Stimulated activated naive CD4-positive, alpha-beta T cell treated with Interleukin-2 at 50 U/mL for 16 hours (primary cell): ENCODE measurements at regions not wholly inside any gene's neighbourhood (a gene's known extent, or its start where the extent isn't known, plus 50 kb on each side); places are given as distances from the start of the nearest gene placed in this dataset.

Experiments
- DNase-seq: peaks from one replicate; lab custom pipeline; 2025; lab: John Stamatoyannopoulos, UW

DNA sequence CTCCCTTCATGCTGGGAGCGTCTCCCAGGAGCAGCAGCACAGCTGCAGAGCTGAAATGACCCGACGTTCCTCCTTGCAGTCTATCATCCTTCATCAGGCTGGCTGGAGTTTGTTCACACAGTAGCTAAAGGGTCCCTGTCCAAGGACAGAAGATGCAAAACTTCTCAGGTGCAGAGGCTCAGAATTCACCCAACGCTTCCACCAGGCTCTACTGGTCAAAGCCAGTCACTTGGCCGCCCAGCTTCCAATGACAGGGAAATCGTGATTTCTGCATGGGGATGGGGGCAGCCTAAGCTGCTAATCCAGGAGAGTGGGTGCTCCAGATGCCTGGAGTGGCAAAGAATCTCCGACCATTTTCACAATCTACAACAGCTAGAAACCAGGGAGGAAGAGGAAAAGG is 97.0 kb upstream of the SALL3 start:
- no peak for DNase-seq

DNA sequence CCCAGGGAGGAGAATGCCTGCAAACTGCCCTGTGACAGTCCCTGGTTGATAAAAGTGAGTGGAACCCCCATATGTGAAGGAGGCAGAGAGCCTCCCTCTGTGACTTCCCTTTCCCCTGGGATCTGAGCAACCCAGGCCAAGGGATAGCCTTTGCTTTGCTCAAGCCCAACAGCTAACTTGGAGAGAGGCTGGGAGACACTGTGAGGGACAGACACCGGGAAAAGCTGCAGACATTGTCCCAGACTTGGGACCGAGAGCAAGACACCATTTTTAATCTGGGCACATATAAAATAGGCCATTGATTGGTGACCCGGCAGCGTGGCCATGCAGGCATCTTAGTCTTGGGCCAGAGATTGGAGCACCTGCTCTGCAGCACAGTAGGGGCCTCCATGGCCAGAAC is 96.1 kb upstream of the SALL3 start:
- DNase-seq = no peak

DNA sequence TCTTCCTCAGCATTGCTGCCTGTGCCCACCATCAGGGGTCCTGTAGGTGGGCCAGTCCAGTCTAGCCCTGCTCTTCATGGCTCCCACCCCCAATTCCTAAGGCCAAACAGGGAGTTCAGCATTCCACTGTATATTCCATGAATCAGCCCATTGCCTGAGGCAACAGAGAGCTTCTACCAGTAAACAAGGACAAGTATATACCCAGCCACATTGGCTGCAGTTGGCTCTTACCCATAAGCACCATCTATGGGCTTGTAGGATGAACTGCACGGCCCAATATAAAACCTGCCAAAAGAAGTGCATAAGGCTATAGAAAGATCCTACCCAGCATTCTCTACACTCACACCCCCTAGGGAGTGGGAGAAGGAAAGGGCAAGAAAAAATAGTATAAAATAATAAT is 95.1 kb upstream of the SALL3 start:
- DNase-seq = no peak

DNA sequence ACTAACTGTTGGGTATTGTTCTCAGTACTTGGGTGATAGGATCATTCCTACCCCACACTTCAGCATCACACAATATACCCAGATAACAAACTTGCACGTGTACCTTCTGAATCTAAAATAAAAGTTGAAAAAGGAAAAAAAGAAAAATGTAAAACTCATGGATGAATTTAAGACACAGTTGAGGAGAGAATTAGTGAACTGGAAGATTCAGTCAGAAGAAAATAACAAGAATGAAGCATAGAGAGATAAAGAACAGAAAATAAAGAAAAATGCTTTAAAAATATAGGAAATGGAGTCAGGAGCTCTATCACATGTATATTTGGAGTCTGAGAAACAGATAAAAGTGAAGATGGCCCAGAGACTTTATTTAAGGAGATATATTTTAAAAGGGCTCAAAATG is 90.4 kb upstream of the SALL3 start:
- no peak for DNase-seq

DNA sequence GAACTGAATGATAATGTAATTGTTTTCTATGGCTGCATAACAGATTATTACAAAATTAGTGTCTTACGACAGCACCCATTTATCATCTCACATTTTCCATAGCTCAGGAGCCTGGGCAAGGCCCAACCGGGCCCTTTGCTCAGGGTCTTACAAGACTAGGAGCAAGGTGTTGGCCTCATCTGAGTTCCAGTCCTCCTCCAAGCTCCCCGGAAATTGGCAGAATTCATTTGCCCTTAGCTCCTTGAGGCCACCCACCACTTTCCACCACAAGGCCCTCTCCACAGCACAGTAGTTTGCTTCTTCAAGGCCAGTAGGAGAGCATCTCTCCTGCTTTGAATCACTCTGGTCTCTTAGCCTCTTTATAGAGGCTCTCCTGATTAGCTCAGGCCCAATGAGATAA is 89.2 kb upstream of the SALL3 start:
- DNase-seq = no peak

DNA sequence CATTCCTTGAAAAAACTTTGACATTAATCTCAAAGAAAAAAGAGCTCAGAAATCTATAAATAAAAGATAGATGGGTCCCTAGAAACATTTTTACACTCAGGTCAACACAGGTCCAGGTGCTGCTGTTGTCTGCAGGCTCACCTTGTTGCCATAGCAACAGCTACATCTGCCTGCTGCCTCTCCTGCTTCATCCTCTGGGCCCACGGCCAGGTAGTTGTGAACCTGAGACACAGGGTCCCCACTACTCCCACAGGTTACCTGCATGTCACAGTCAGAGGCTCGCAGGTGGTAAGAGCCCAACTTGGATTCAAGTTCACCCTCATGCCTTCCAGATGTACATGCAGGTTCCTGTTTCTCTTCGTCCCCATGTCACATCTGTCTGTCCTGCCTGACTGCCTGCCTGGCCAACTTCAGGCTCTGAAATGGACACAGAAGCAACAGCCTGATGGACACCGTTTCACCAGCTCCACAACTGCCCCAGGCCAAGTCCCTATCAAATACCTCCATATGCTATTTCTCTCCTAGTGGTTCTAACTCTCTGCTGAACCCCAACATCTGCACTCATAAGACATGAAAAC is 88.3 kb upstream of the SALL3 start:
- no peak for DNase-seq

DNA sequence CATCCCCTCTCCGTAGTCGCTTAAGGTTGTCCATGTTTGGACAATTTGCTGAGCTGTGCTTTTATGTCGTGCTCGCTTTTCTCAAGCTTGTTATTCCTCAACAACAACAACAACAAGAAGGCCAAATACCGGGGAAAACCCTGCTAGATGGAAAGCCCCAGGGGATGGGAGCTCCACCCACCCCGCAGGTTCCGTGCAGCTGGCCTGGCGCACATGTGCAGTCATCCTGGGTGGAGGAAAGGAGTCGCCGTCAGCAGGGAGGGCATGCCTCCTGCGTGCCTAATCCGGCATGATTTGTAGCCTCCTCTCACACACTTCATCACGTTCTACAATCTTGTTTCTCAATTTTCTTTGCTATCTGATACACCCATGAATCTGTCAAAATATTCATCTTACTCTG is 87.4 kb upstream of the SALL3 start:
- no peak for DNase-seq

DNA sequence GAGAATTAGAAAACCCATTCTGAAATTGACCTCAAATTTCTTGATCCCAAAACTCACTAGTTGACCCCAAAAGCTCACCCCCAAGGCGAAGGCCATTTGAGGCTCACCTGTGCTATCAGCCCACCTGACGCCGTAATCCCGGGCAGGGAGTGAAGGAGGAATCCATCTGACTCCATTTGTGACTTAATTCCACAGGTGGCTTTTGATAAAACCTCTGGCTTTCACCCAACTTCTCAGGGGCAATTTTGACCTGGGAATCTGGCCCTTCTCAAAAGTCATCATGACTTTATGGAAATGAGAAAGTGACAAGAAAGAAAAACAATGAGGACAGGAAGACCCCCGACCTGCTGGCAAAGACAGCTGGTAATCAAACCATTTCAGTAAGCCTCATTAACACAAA is 86.9 kb upstream of the SALL3 start:
- DNase-seq = no peak

DNA sequence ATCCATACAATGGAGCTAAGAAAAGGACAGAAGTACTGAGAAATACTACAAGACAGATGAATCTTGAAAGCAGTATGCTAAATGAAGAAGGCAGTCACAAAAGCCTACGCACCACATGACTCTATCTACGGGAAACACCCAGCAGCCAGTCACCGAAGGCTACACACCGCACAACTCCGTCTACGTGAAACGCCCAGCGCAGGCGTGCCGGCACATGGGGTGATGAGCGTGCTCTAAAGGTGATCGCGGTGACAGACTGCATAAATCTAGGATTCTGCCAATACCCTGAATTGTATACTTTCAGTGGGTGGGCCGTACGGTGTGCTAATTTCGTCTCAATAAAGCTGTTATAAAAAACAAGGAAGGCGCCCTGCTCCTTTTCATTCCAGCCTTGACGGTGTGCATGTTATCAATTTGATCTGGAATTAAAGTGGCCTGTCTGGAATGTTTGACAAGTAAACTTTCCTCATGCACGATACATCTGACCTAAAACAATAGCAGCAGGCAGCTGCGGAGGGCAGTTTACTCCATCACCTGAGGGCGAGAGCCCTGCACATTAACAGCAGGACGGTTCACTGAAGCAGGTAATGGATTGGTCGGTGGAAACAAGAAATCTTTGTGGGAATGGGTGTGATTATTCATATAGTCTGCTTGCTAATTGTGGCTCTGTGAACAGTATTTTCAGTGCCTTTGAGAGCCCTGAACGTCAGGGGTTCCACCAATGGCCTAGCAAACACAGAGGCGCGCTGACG is 86.2 kb upstream of the SALL3 start:
- no peak for DNase-seq

DNA sequence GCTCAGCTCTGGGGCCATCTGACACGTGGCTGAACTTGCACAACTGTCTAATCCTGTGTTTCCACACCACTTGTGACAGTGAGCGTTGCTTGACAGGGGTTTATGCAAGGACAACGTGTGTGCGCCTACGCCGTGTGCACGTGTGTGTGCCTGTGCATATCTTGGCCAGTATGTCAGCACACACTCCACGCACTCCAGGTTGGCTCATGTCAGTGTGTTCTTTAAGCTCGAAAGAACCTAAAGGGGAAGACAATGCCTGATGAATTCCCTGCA is 85.6 kb upstream of the SALL3 start:
- no peak for DNase-seq

DNA sequence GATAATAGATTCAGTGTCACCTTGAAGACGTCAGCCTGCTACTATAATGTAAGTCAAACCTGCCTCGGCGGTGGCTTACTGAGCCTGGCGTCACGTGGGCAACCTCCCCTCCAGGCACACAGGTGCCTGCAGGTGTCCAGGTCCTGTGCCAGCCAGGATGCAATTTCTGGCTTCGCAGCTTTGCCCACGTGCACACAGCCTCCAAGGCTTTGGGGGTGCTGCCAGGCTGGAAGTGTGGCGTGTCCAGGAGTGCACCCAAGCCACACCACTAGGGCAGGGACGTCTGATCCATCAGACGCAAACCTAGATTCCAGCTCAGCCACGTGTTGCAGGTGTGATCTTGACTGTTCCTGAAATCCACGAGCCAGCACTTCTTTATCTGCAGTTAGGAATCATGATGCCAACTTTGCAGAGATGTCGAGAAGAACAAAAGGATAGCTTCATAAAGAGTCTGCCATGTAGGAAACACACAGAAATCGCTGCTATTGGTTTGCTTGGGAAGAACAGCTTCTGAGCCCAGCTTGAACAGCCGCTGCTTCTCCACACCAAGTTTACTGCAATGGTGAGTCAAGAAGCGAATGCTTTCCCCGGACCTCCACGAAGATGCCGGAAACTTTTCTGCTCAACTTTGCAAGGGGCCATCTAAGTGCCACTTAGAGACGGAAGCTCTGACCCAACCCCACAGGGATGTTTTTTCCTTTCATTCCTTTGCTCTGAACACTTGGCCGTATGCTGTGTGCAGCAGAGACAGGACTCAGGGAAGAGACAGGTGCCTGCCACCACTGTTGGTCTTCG is 84.2 kb upstream of the SALL3 start:
- DNase-seq = no peak

DNA sequence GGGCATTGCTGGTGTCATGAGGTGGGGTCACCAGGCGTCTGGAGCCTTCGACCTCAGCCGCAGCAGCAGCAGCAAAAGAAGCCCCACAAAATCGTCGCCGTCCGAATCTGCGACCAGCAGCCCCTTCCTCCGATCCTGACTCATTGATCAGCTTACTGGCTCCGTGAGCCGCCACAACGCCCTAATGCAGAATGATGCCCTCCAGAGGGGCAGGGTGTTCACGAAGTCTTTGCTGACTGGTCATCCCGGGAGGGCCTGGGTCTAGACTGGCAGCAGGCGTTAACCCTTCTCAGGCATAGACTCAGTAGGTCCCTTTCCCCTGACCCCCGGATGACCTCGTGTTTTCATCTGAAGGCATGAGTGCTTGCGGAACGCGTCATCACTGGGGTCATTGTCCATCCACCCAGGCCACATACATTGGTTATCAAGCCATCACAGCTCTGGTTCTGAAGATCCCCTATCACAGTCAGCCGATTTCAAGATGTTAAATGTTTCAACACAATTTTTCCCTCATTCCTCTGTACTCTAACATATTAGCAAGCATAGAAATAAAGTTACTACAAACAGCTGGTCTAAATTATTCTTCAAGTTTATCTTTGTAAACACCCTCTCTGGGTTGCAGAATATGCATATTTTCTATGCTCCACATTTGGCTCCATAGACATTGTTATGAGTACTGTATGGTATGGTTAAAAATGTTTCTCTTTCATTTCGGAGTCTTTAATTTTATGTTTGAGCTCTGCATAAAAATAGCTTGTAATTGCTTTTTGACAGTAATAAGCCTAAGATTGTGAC is 83.3 kb upstream of the SALL3 start:
- DNase-seq = no peak

DNA sequence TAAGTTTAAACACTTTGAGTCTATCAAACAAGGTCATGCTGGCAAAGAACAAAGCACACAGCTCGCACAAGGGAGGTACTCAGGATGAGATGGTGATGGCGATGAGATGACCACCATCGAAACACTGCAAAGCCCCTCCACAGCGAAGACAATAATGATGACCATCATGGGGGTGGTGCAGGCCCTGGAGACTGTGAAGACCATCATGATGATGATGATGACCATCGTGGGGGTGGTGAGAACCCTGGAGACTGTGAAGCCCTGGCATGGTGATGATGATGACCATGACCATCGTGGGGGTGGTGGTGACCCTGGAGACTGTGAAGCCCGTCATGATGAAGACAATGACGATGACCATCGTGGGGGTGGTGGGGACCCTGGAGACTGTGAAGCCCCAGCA is 81.6 kb upstream of the SALL3 start:
- DNase-seq = no peak

DNA sequence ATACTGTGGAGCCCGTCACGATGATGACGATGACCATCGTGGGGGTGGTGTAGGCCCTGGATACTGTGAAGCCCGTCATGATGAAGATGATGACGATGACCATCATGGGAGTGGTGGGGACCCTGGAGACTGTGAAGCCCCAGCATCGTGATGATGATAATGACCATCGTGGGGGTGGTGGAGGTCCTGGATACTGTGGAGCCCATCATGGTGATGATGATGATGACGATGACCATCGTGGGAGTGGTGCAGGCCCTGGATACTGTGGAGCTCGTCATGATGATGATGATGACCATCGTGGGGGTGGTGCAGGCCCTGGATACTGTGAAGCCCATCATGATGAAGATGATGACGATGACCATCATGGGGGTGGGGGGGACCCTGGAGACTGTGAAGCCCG is 81.0 kb upstream of the SALL3 start:
- no peak for DNase-seq

DNA sequence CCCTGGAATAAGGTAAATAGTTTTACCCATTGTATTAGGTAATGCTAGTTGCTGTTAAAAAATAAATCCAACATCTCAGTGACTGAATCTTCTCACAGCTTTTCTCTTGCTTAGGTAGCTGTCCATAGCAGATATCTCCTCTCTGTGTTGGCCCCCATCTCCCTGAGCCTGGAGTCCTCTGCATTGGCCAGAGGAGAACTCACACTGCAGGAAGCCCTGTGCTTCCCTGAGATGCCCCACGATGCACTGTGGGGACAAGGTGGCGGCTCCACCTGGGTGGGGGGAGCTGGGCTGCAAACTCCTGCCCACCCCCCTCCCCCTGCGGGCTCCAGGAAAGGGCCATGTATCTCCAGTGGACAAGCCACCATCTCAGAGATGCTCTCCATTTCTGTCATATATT is 80.4 kb upstream of the SALL3 start:
- DNase-seq = no peak

DNA sequence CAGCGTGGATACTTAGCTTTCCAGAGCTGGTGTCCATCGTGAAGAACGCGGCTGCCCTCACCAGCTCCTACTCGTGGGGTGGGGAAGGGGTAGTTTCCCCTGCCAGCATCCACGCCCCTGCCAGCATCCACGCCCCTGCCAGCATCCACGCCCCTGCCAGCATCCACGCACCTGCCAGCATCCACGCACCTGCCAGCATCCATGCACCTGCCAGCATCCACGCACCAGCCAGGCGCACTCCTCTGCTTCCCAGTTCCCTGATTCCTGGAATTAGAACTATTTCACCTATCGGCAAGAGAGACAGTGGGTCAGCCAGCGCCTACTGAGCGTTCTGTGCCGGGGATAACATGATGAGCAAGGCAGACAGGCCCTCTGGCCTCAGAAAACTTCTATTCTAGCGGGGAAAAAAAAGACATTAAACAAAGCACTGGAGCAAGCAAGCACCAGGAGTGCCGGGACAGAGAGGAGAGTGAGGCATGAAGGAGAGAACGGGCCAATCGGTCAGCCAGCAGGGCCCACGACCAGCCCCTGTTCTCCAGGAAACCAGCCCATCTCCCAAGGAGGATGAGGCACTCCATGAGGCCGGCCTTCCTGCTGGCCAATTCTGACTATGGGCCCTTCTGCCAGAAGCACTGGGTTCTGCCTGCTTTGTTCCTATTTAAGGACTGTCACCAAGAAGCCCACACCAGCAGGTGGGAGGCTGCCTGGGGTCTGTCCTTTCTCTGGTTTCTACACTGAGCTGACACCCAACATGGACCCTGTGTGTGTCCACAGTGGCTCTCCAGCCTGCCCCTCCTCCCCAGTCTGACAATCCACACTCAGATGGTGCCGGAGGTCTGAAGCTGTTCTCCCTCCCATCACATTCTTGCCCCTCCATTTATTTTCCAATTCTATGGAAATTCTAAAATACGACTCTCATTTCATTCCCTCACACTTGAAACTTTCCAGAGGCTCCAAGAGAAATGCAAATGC is 78.4 kb upstream of the SALL3 start:
- no peak for DNase-seq

DNA sequence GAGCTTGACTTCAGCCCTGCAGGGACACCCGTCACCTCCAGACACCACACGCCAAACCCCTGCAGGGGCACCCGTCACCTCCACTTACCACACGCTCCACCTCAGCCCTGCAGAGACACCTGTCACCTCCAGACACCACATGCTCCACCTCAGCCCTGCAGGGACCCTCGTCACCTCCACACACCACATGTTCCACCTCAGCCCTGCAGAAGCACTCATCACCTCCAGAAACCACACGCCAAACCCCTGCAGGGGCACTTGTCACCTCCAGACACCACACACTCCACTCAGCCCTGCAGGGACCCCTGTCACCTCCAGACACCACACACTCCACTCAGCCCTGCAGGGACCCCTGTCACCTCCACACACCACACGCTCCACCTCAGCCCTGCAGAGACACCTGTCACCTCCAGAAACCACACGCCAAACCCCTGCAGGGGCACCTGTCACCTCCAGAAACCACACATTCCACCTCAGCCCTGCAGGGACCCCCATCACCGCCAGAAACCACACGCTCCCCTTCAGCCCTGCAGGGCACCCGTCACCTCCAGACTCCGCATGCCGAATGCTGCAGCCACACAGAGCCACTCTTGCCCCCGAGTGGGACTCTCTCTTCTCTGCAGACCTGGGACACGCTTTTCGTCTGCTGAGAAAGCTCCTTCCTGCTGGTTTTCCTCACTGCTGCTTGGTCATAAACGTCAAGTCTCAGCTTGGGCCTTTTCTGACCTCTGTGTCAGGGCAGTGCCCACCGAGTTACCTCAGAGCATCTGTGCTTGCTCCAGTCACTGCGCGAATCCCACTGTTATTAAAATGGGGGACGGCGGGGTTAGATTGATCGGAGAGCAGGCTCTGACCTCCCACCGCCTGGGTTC is 77.5 kb upstream of the SALL3 start:
- DNase-seq = no peak

DNA sequence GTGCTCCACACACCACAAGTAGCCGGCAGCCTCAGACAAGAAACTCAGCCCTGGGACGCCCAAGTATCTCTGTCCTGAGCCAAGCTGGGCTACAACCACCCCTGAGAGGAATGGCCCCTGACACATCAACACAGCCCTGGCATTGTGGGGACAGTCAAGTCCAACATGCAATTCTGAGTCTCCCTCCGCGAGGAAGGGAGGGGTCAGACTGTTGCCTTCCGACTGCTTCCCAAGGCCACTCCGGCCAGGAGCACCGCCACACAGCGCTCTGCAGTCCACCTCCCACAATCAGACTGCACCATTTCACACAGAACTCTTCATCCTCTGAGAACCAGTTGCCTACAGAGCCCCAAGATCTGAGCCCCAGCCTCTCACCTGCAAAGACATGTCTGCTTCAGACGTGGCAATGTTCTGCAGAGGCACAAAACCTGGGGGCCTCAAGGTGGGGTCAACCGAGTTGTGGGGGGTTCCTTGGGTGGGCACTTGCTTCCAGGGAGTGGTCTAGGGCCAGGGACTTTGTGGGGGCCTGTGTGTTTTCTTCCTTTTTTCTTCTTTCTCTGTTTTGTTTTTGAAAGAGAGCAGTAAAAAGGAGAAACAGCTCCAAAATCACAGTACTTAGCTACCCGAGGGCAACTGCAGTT is 76.7 kb upstream of the SALL3 start:
- no peak for DNase-seq

DNA sequence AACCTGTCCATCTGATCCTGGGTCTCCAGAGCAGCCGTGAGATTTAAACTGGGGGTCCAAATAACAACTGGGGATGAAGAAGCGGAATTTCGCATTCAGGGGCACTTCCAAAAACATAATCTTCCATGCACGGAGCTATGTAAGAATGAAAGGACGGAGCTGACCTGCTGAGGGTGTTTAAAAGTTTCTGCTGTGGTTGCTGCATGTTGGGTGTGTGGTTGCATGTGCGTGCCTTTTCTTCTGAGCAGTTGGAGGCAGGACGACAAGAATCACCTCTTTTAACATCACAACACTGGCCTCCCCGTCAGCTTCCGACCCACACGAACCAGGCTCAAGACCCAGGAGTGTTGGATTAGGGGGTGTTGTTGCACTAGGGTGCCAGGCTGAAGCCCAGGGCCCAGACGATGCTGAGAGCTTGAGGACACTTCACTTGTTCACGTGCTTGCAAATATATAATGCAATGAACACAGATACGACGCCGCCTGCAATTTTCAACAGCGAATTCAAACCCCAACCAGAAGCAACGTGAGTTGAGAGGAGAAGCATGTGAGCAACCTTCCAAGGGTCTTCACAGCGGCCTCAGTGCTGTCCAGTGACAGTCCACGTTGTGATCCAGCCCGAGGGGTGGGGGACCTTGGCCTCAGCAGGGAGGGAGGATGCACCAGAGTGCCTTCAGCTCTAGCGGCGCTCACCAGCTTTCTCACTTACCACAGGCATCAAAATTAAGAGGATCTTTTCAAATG is 76.0 kb upstream of the SALL3 start:
- no peak for DNase-seq

DNA sequence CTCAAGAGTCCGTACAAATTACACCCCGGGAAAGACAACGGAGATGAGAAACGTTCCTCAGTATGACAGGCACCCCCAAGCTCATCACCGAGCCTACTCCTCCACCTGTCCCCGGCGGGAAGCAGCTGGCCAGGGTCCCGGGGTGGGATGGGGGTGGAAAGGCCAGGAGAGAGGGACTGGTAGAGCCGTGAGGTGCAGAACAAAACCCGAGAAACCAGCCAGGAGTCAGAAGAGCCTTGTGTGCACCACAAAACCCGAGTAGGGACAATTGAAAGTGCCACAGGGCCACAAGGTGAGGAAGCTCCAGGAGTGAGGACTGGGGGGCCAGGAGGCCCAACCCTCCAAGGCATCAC is 75.5 kb upstream of the SALL3 start:
- DNase-seq = no peak
